Ovary (tissue), 3 donors: ENCODE measurements at regions not wholly inside any gene's neighbourhood (a gene's known extent, or its start where the extent isn't known, plus 50 kb on each side); places are given as distances from the start of the nearest gene placed in this dataset.

ENCODE experiments used
- CTCF ChIP-seq, 3 donors: fragments of 450-650 bp in 2 of 3; fragments of 200-600 bp in 1 of 3; IDR thresholded peaks; one replicate each; pipeline versions ENCODE4 v1.5.1 to v1.8.0; 2016 to 2022; ENCODE audit warnings: antibody characterized with exemption in 3 of 3, mild to moderate bottlenecking in 1 of 3
- EP300 ChIP-seq: sonication (generic); formaldehyde crosslinking; IDR thresholded peaks from one replicate; pipeline ENCODE4 v1.6.1; 2017; ENCODE audit warnings: antibody characterized with exemption
- POLR2A ChIP-seq: fragments of 450-650 bp; IDR thresholded peaks from one replicate; pipeline ENCODE4 v1.6.1; 2017; ENCODE audit warnings: antibody characterized with exemption, mild to moderate bottlenecking, moderate library complexity
- donor health status: DM: no; HTN: no; CAD: no.

DNA sequence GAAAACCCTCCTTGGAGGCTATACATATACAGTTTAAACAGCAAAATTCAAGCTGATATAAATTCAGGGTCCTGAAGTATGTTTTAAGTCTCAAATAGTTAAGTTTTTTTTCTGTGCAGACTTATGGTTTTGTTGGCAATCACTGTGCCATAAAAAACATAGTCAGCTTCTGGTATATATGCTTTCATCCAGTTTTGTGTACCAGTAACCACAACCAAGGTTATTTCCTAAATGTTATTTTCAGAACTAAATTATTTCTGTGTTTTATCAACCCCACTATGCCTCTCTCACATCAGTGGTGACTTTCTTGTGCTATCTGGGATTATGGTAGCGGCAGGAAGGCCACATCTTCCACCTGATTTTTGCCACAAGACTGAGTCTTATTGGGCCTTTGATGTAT lies 107.7 kb upstream of the SMARCA2 start:
- TF ChIP-seq CTCF (IDR thresholded peaks at IDR 0.05), result no peak
- TF ChIP-seq EP300, result no peak
- TF ChIP-seq POLR2A, result no peak
